ENCODE measurements at regions not wholly inside any gene's neighbourhood (a gene's known extent, or its start where the extent isn't known, plus 50 kb on each side); places are given as distances from the start of the nearest gene placed in this dataset.

GRCh38 chr6:168794491-168794890 lies 353.5 kb downstream of the SMOC2 start:
- TF ChIP-seq CTCF (IDR thresholded peaks at IDR 0.05; ENCODE audit: insufficient read depth, low read length, poor library complexity, severe bottlenecking) = no peak
- Histone ChIP-seq H3K36me3 (ENCODE audit: control insufficient read depth, insufficient read depth, low read length) (no peaks in the 10 kb centered on the region), H3K4me3 (ENCODE audit: low read depth, low read length) (no peak overlapping the region), H3K27me3 (ENCODE audit: control insufficient read depth, insufficient read depth, low read length) (no peaks in the 10 kb centered on the region)
- DNase-seq (ENCODE audit: low read depth) = no peak

- H3K27me3 ChIP-seq (ENCODE audit: control insufficient read depth, insufficient read depth, low read length) = no peaks in the 10 kb centered on the region
These were observed 352.7 kb downstream of the SMOC2 start for GRCh38 chr6:168793649-168794048.

GRCh38 chr6:168791917-168792316 lies 350.9 kb downstream of the SMOC2 start:
- no peak for DNase-seq (ENCODE audit: low read depth)
- Histone ChIP-seq H3K36me3 (ENCODE audit: control insufficient read depth, insufficient read depth, low read length) (no peaks in the 10 kb centered on the region), H3K27me3 (ENCODE audit: control insufficient read depth, insufficient read depth, low read length) (no peaks in the 10 kb centered on the region), H3K4me3 (ENCODE audit: low read depth, low read length) (no peak overlapping the region)
- TF ChIP-seq CTCF (IDR thresholded peaks at IDR 0.05; ENCODE audit: insufficient read depth, low read length, poor library complexity, severe bottlenecking) = no peak

More at GRCh38 chr6:168793649-168794048, 352.7 kb downstream of the SMOC2 start:
- no peak for DNase-seq (ENCODE audit: low read depth)
- Histone ChIP-seq H3K4me3 (ENCODE audit: low read depth, low read length) (no peak overlapping the region), H3K36me3 (ENCODE audit: control insufficient read depth, insufficient read depth, low read length) (no peaks in the 10 kb centered on the region)
- no peak for TF ChIP-seq CTCF (IDR thresholded peaks at IDR 0.05; ENCODE audit: insufficient read depth, low read length, poor library complexity, severe bottlenecking)

GRCh38 chr6:168789699-168790098 lies 348.7 kb downstream of the SMOC2 start:
- no peaks in the 10 kb centered on the region for H3K36me3 ChIP-seq (ENCODE audit: control insufficient read depth, insufficient read depth, low read length)
- H3K4me3 ChIP-seq (ENCODE audit: low read depth, low read length) = no peak overlapping the region
- no peak for DNase-seq (ENCODE audit: low read depth)
- no peak for TF ChIP-seq CTCF (IDR thresholded peaks at IDR 0.05; ENCODE audit: insufficient read depth, low read length, poor library complexity, severe bottlenecking)
- H3K27me3 ChIP-seq (ENCODE audit: control insufficient read depth, insufficient read depth, low read length) = no peaks in the 10 kb centered on the region

GRCh38 chr6:168785720-168786511 lies 344.9 kb downstream of the SMOC2 start:
- Histone ChIP-seq H3K4me3 (ENCODE audit: low read depth, low read length) (no peak overlapping the region), H3K27me3 (ENCODE audit: control insufficient read depth, insufficient read depth, low read length) (no peaks in the 10 kb centered on the region), H3K36me3 (ENCODE audit: control insufficient read depth, insufficient read depth, low read length) (no peaks in the 10 kb centered on the region)
- no peak for TF ChIP-seq CTCF (IDR thresholded peaks at IDR 0.05; ENCODE audit: insufficient read depth, low read length, poor library complexity, severe bottlenecking)
- DNase-seq (ENCODE audit: low read depth) = no peak

- H3K27me3 ChIP-seq (ENCODE audit: control insufficient read depth, insufficient read depth, low read length) = no peaks in the 10 kb centered on the region
- no peaks in the 10 kb centered on the region for H3K36me3 ChIP-seq (ENCODE audit: control insufficient read depth, insufficient read depth, low read length)
- DNase-seq (ENCODE audit: low read depth) = no peak
- no peak for TF ChIP-seq CTCF (IDR thresholded peaks at IDR 0.05; ENCODE audit: insufficient read depth, low read length, poor library complexity, severe bottlenecking)
- H3K4me3 ChIP-seq (ENCODE audit: low read depth, low read length) = no peak overlapping the region
These were observed 343.4 kb downstream of the SMOC2 start for GRCh38 chr6:168784426-168784825.
